T-cell (primary cell): ENCODE measurements at regions not wholly inside any gene's neighbourhood (a gene's known extent, or its start where the extent isn't known, plus 50 kb on each side); places are given as distances from the start of the nearest gene placed in this dataset.
"Not testable (repeated sequence)": the region's sequence is repeated elsewhere in the genome, so short reads cannot be mapped to it uniquely, and the experiment has no call there.

Source experiments
- ATAC-seq, 4 experiments: fragments of 200-7000 bp in 3 of 4; fragments of 150-1000 bp in 1 of 4; cut with Tn5 transposase; replicated peaks in 1 of 4; 1 replicate in 3 of 4; 2 replicates in 1 of 4; pipeline ENCODE4 v1.10.0; 2021; ENCODE audit warnings: moderate library complexity in 3 of 4, mild to moderate bottlenecking in 2 of 4, moderate number of reproducible peaks in 1 of 4
- CTCF ChIA-PET, 2 donors: fragments of 300-600 bp; sonication (Branson Sonifier 250); formaldehyde crosslinking; loops; one replicate each; lab custom pipeline; 2022; ENCODE audit warnings: antibody characterized with exemption in 2 of 2; lab: Charles Lee
- POLR2A ChIA-PET, 2 donors: fragments of 300-600 bp; sonication (Branson Sonifier 250); formaldehyde crosslinking; loops; one replicate each; lab custom pipeline; 2022; ENCODE audit warnings: antibody characterized with exemption in 2 of 2; lab: Charles Lee
- DNase-seq, 35 experiments: peaks; one replicate each; pipeline versions ENCODE4 v3.0.0 to v3.0.0-alpha.2; 2013 to 2023
- H3K27ac ChIP-seq: one replicate; pipeline ENCODE4 v1.5.1; 2013; ENCODE audit warnings: low read length
- H3K27me3 ChIP-seq, 2 experiments: replicated peaks in 1 of 2; 1 replicate in 1 of 2; 2 replicates in 1 of 2; pipeline versions ENCODE4 v1.6.1 to v1.7.0; 2013; ENCODE audit warnings: low read length in 1 of 2, mixed read lengths in 1 of 2; ENCODE audit not compliant: control insufficient read depth in 2 of 2, insufficient read depth in 2 of 2; ENCODE audit errors: extremely low read depth in 1 of 2
- H3K36me3 ChIP-seq, 2 donors: 1 replicate in 1 of 2; 2 replicates in 1 of 2; pipeline versions ENCODE4 v1.6.1 to v1.7.0; 2013; ENCODE audit warnings: low read length in 1 of 2; ENCODE audit not compliant: control insufficient read depth in 2 of 2, insufficient read depth in 1 of 2; ENCODE audit errors: extremely low read depth in 1 of 2
- H3K4me1 ChIP-seq, 2 experiments: 1 replicate in 1 of 2; 2 replicates in 1 of 2; pipeline versions ENCODE4 v1.6.1 to v1.7.0; 2013; ENCODE audit warnings: low read length in 2 of 2, mixed read lengths in 1 of 2; ENCODE audit not compliant: insufficient read depth in 2 of 2, control insufficient read depth in 1 of 2; ENCODE audit errors: extremely low read depth in 1 of 2
- H3K4me3 ChIP-seq, 2 donors: 1 replicate in 1 of 2; 2 replicates in 1 of 2; pipeline versions ENCODE4 v1.5.1 to v1.7.0; 2013; ENCODE audit warnings: mild to moderate bottlenecking in 2 of 2, low read length in 1 of 2, moderate library complexity in 1 of 2; ENCODE audit not compliant: control insufficient read depth in 1 of 2; ENCODE audit errors: extremely low read depth in 1 of 2
- H3K9me3 ChIP-seq: 2 replicates; pipeline ENCODE4 v1.7.0; 2013
- H3K27ac Mint-ChIP-seq, 2 donors: one replicate each; pipeline ENCODE4 v1.8.0; 2020 to 2021; ENCODE audit warnings: mild to moderate bottlenecking in 2 of 2, mixed read lengths in 2 of 2
- H3K27me3 Mint-ChIP-seq, 2 donors: one replicate each; pipeline ENCODE4 v1.8.0; 2021 to 2022; ENCODE audit warnings: mixed read lengths in 2 of 2
- H3K36me3 Mint-ChIP-seq: one replicate; pipeline ENCODE4 v1.8.0; 2021; ENCODE audit warnings: mixed read lengths
- H3K4me1 Mint-ChIP-seq, 3 donors: one replicate each; pipeline ENCODE4 v1.8.0; 2020 to 2022; ENCODE audit warnings: mixed read lengths in 3 of 3, mild to moderate bottlenecking in 1 of 3
- H3K4me3 Mint-ChIP-seq, 3 donors: one replicate each; pipeline ENCODE4 v1.8.0; 2020 to 2022; ENCODE audit warnings: mild to moderate bottlenecking in 3 of 3, mixed read lengths in 3 of 3, moderate library complexity in 3 of 3
- H3K9me3 Mint-ChIP-seq, 3 donors: one replicate each; pipeline ENCODE4 v1.8.0; 2020 to 2022; ENCODE audit warnings: mixed read lengths in 3 of 3
- WGBS: methylation state at CpG from one replicate; pipeline ENCODE4 v1.1.5; 2013; ENCODE audit warnings: missing lambda C conversion rate; ENCODE audit not compliant: insufficient coverage; 5-methylcytosine and 5-hydroxymethylcytosine counted together

GRCh38 chr13:90064226-90064625, 1283.3 kb upstream of the MIR17HG start:
- H3K4me3 Mint-ChIP-seq, H3K27ac Mint-ChIP-seq, H3K27me3 ChIP-seq, H3K36me3 Mint-ChIP-seq, POLR2A ChIA-PET, CTCF ChIA-PET, H3K36me3 ChIP-seq, H3K4me3 ChIP-seq, ATAC-seq, H3K27me3 Mint-ChIP-seq, DNase-seq, H3K4me1 Mint-ChIP-seq, H3K9me3 ChIP-seq, H3K4me1 ChIP-seq, H3K27ac ChIP-seq: not testable (repeated sequence)
- peaks cover 5 to 13% (median 11%) of the 10 kb centered on the region in 3 donors for H3K9me3 Mint-ChIP-seq

GRCh38 chr13:90068658-90069057, 1278.8 kb upstream of the MIR17HG start:
- ATAC-seq (no peak), DNase-seq (no peak)
- H3K9me3 ChIP-seq = no peaks in the 10 kb centered on the region
- Mint-ChIP-seq H3K27ac (no peak overlapping the region), H3K36me3 (no peaks in the 10 kb centered on the region), H3K9me3 (peaks cover 5 to 14% (median 12%) of the 10 kb centered on the region in 3 donors), H3K27me3 (no peaks in the 10 kb centered on the region), H3K4me3 (no peak overlapping the region), H3K4me1 (no peaks in the 10 kb centered on the region)
- no peaks in the 10 kb centered on the region for H3K4me1 ChIP-seq
- no peaks in the 10 kb centered on the region for H3K36me3 ChIP-seq
- WGBS = 0% methylated on average over 1 of the region's 3 CpGs
- H3K27ac ChIP-seq = no peak overlapping the region
- POLR2A ChIA-PET = no interaction called here
- no peak overlapping the region for H3K4me3 ChIP-seq
- CTCF ChIA-PET = no interaction called here
- no peaks in the 10 kb centered on the region for H3K27me3 ChIP-seq

GRCh38 chr13:90070362-90070761, 1277.1 kb upstream of the MIR17HG start:
- Mint-ChIP-seq H3K9me3 (peaks cover 0 to 7% (median 7%) of the 10 kb centered on the region in 3 donors), H3K4me1 (no peaks in the 10 kb centered on the region), H3K27ac (no peak overlapping the region), H3K4me3 (no peak overlapping the region), H3K36me3 (no peaks in the 10 kb centered on the region), H3K27me3 (no peaks in the 10 kb centered on the region)
- ChIA-PET CTCF (no interaction called here), POLR2A (no interaction called here)
- DNase-seq (no peak), ATAC-seq (no peak)
- no peaks in the 10 kb centered on the region for H3K27me3 ChIP-seq
- no peaks in the 10 kb centered on the region for H3K36me3 ChIP-seq
- H3K9me3 ChIP-seq = no peaks in the 10 kb centered on the region
- no peak overlapping the region for H3K4me3 ChIP-seq
- no peaks in the 10 kb centered on the region for H3K4me1 ChIP-seq
- H3K27ac ChIP-seq = no peak overlapping the region
- no CpG with 5 or more reads among the region's 1 CpG for WGBS

- Histone ChIP-seq H3K4me1 (no peaks in the 10 kb centered on the region), H3K9me3 (no peaks in the 10 kb centered on the region), H3K36me3 (no peaks in the 10 kb centered on the region), H3K27me3 (no peaks in the 10 kb centered on the region), H3K27ac (no peak overlapping the region), H3K4me3 (no peak overlapping the region)
- Mint-ChIP-seq H3K27ac (no peak overlapping the region), H3K4me1 (no peaks in the 10 kb centered on the region), H3K9me3 (peaks cover 0 to 7% (median 7%) of the 10 kb centered on the region in 3 donors), H3K36me3 (no peaks in the 10 kb centered on the region), H3K27me3 (no peaks in the 10 kb centered on the region), H3K4me3 (no peak overlapping the region)
- ATAC-seq (no peak), DNase-seq (no peak)
- WGBS = no CpG with 5 or more reads among the region's 4 CpGs
- CTCF ChIA-PET = no interaction called here
- POLR2A ChIA-PET = no interaction called here
Measured at GRCh38 chr13:90070837-90071525, 1276.5 kb upstream of the MIR17HG start.

GRCh38 chr13:90084684-90085290, 1262.7 kb upstream of the MIR17HG start:
- H3K4me1 ChIP-seq = no peaks in the 10 kb centered on the region
- no peak overlapping the region for H3K4me3 ChIP-seq
- POLR2A ChIA-PET = no interaction called here
- H3K4me1 Mint-ChIP-seq = no peaks in the 10 kb centered on the region
- no peaks in the 10 kb centered on the region for H3K27me3 Mint-ChIP-seq
- DNase-seq (no peak), ATAC-seq (no peak)
- no peaks in the 10 kb centered on the region for H3K36me3 ChIP-seq
- H3K9me3 ChIP-seq = peaks cover 2% of the 10 kb centered on the region
- H3K36me3 Mint-ChIP-seq = no peaks in the 10 kb centered on the region
- no peak overlapping the region for H3K27ac ChIP-seq
- no peaks in the 10 kb centered on the region for H3K27me3 ChIP-seq
- H3K9me3 Mint-ChIP-seq = peaks cover 9 to 40% (median 13%) of the 10 kb centered on the region in 3 donors
- H3K27ac Mint-ChIP-seq = no peak overlapping the region
- CTCF ChIA-PET = no interaction called here
- WGBS = no CpG with 5 or more reads among the region's 1 CpG
- no peak overlapping the region for H3K4me3 Mint-ChIP-seq

GRCh38 chr13:90089051-90089450, 1258.4 kb upstream of the MIR17HG start:
- POLR2A ChIA-PET = no interaction called here
- no CpG with 5 or more reads among the region's 3 CpGs for WGBS
- Mint-ChIP-seq H3K36me3 (no peaks in the 10 kb centered on the region), H3K4me1 (no peaks in the 10 kb centered on the region), H3K27ac (no peak overlapping the region), H3K9me3 (peaks cover 11 to 31% (median 16%) of the 10 kb centered on the region in 3 donors), H3K27me3 (no peaks in the 10 kb centered on the region), H3K4me3 (no peak overlapping the region)
- H3K36me3 ChIP-seq = no peaks in the 10 kb centered on the region
- no peak overlapping the region for H3K4me3 ChIP-seq
- peaks cover 3% of the 10 kb centered on the region for H3K9me3 ChIP-seq
- no peak overlapping the region for H3K27ac ChIP-seq
- no peak for ATAC-seq
- H3K27me3 ChIP-seq = no peaks in the 10 kb centered on the region
- H3K4me1 ChIP-seq = no peaks in the 10 kb centered on the region
- CTCF ChIA-PET = no interaction called here
- DNase-seq = no peak
